ENCODE measurements at regions not wholly inside any gene's neighbourhood (a gene's known extent, or its start where the extent isn't known, plus 50 kb on each side); places are given as distances from the start of the nearest gene placed in this dataset.

DNA sequence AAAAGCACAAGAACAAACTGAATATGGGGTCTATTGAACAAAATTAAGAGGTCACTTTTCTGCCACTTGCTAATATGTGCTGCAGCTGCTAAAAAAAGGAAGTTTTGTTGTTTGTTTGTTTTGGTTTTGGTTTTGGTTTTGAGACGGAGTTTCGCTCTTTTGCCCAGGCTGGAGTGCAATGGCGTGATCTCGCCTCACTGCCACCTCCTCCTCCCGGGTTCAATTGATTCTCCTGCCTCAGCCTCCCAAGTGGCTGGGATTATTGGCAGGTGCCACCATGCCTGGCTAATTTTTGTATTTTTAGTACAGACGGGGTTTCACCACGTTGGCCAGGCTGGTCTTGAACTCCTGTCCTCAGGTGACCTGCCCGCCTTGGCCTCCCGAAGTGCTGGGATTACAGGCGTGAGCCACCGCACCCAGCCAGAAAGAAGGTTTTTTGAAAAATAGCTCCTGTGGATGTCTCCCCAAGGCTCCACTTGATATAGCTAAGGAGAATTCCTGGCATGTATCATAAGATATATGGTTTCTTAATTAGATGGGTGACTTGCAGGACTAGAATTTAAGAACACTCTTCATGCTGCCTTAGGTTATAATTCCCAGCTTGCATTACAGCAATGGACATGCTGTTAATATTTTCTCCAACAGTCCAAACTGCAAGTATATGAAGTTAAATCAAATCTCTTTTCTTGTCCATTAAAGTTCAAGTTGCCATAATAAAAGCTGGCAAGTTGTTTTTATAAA lies 237.6 kb upstream of the AMIGO2 start:
- TF ChIP-seq, protein P1, sequence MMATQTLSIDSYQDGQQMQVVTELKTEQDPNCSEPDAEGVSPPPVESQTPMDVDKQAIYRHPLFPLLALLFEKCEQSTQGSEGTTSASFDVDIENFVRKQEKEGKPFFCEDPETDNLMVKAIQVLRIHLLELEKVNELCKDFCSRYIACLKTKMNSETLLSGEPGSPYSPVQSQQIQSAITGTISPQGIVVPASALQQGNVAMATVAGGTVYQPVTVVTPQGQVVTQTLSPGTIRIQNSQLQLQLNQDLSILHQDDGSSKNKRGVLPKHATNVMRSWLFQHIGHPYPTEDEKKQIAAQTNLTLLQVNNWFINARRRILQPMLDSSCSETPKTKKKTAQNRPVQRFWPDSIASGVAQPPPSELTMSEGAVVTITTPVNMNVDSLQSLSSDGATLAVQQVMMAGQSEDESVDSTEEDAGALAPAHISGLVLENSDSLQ (IDR thresholded peaks at IDR 0.05) = no peak
- TF ChIP-seq CTBP1 (IDR thresholded peaks at IDR 0.05; ENCODE audit: borderline replicate concordance) = no peak
- TF ChIP-seq ELF4 (IDR thresholded peaks at IDR 0.05) = no peak

Measured in HEK293T (cell line).